ENCODE measurements at regions not wholly inside any gene's neighbourhood (a gene's known extent, or its start where the extent isn't known, plus 50 kb on each side); places are given as distances from the start of the nearest gene placed in this dataset.

DNA sequence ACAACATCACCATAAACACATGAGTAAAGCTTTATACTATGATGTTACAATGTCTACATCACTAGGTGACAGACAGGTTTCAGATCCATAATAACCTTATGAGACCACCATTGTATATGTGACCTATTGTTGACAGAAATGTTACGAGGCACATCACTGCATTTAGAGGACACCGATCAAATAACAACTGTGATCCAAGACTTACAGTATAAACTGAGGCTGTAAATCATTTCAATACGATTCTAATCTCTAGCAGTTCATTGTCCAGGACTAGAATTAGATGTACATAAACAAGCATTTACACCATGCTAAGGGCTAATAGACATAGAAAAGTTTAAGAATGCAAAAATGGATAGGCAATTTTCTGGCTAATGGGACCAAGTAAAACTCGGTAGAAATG, 491.9 kb upstream of the ROBO1 start:
- Histone ChIP-seq H3K9me3 (no peaks in the 10 kb centered on the region), H3K4me3 (no peak overlapping the region), H3K27ac (replicated peaks in 1 of 4) (no peak overlapping the region), H3K36me3 (no peaks in the 10 kb centered on the region), H3K27me3 (no peaks in the 10 kb centered on the region), H3K4me1 (no peaks in the 10 kb centered on the region)
- intact Hi-C loops (cut with DNase I) = no loop called here
- DNase-seq (ENCODE audit: extremely low spot score) = no peak
- TF ChIP-seq POLR2A (IDR thresholded peaks at IDR 0.05; ENCODE audit: low read depth) (no peak), POLR2AphosphoS5 (IDR thresholded peaks at IDR 0.05) (no peak), EP300 (IDR thresholded peaks at IDR 0.05) (no peak)
- TF ChIP-seq, protein P1, sequence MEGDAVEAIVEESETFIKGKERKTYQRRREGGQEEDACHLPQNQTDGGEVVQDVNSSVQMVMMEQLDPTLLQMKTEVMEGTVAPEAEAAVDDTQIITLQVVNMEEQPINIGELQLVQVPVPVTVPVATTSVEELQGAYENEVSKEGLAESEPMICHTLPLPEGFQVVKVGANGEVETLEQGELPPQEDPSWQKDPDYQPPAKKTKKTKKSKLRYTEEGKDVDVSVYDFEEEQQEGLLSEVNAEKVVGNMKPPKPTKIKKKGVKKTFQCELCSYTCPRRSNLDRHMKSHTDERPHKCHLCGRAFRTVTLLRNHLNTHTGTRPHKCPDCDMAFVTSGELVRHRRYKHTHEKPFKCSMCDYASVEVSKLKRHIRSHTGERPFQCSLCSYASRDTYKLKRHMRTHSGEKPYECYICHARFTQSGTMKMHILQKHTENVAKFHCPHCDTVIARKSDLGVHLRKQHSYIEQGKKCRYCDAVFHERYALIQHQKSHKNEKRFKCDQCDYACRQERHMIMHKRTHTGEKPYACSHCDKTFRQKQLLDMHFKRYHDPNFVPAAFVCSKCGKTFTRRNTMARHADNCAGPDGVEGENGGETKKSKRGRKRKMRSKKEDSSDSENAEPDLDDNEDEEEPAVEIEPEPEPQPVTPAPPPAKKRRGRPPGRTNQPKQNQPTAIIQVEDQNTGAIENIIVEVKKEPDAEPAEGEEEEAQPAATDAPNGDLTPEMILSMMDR (IDR thresholded peaks at IDR 0.05) = no peak
- WGBS = 77% methylated on average over 4 of the region's 4 CpGs

DNA sequence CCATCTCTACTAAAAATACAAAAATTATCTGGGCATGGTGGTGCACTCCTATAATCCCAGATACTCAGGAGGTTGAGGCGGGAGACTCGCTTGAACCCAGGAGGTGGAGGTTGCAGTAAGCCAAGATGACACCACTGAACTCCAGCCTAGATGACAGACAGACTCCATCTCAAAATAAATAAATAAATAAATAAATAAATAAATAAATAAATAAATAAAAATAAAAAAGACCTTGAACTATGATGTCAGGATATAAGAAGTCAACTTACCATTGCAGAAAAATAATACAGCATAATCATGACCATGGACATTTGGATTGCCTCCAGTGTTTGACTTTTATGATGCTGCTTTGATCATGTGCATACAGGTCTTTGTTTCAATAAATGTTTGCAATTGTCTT, 484.3 kb upstream of the ROBO1 start:
- H3K4me3 ChIP-seq = no peak overlapping the region
- intact Hi-C loops (cut with DNase I) = no loop called here
- no peaks in the 10 kb centered on the region for H3K36me3 ChIP-seq
- H3K27me3 ChIP-seq = no peaks in the 10 kb centered on the region
- no peak overlapping the region for H3K27ac ChIP-seq (replicated peaks in 1 of 4)
- 97% methylated on average over 2 of the region's 2 CpGs for WGBS
- peaks cover 0 to 11% (median 2%) of the 10 kb centered on the region in 4 donors for H3K9me3 ChIP-seq
- no peak for DNase-seq (ENCODE audit: extremely low spot score)
- no peaks in the 10 kb centered on the region for H3K4me1 ChIP-seq
- no peak for TF ChIP-seq POLR2A (IDR thresholded peaks at IDR 0.05; ENCODE audit: low read depth)
- no peak for TF ChIP-seq POLR2AphosphoS5 (IDR thresholded peaks at IDR 0.05)
- TF ChIP-seq, protein P1 (IDR thresholded peaks at IDR 0.05) = no peak
- TF ChIP-seq EP300 (IDR thresholded peaks at IDR 0.05) = no peak

DNA sequence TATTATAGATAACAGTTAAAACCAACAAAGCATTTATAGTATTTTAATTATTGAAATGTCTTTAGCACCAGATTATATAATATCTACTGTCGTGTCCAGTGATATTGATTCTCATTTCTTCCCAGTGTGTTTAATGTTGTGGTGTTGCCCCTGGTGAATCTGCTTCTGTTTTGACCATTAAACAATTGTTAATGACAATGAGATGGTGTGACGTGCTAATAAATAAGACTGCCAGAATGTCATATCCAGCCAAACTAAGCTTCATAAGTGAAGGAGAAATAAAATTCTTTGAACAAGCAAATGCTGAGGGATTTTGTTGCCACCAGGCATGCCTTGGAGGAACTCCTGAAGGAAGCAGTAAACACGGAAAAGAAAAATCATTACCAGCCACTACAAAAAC, 480.0 kb upstream of the ROBO1 start:
- TF ChIP-seq EP300 (IDR thresholded peaks at IDR 0.05) (no peak), POLR2A (IDR thresholded peaks at IDR 0.05; ENCODE audit: low read depth) (no peak), POLR2AphosphoS5 (IDR thresholded peaks at IDR 0.05) (no peak)
- TF ChIP-seq, protein P1 (IDR thresholded peaks at IDR 0.05) = no peak
- intact Hi-C loops (cut with DNase I) = no loop called here
- Histone ChIP-seq H3K27me3 (no peaks in the 10 kb centered on the region), H3K9me3 (peaks cover 0 to 11% (median 2%) of the 10 kb centered on the region in 4 donors), H3K27ac (replicated peaks in 1 of 4) (no peak overlapping the region), H3K4me1 (no peaks in the 10 kb centered on the region), H3K4me3 (no peak overlapping the region), H3K36me3 (no peaks in the 10 kb centered on the region)
- WGBS = 88% methylated on average over 3 of the region's 3 CpGs
- no peak for DNase-seq (ENCODE audit: extremely low spot score)

DNA sequence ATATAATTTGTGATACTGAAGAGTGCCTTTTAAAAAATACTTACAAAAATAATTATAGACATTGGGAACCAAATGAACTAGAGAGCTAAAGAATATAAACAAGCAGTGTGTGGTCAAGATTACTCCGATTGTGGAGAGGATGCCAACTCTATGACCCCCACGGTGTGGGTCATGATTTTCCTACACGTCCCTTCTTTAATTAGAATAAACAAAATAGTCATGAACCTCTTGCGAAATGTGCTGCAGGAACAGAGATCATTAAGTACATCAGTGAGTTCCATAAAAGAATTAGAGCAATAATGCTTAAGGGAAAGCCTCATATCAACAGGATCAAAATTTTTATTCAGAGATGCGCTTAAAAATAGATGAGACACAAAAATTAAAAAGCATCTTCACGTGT, 476.6 kb upstream of the ROBO1 start:
- H3K4me1 ChIP-seq = no peaks in the 10 kb centered on the region
- no peak overlapping the region for H3K27ac ChIP-seq (replicated peaks in 1 of 4)
- 32% methylated on average over 6 of the region's 6 CpGs for WGBS
- no peaks in the 10 kb centered on the region for H3K36me3 ChIP-seq
- intact Hi-C loops (cut with DNase I) = no loop called here
- H3K9me3 ChIP-seq = peaks cover 0 to 4% (median 1%) of the 10 kb centered on the region in 4 donors
- TF ChIP-seq EP300 (IDR thresholded peaks at IDR 0.05) (no peak), POLR2A (IDR thresholded peaks at IDR 0.05; ENCODE audit: low read depth) (no peak), POLR2AphosphoS5 (IDR thresholded peaks at IDR 0.05) (no peak)
- TF ChIP-seq, protein P1 (IDR thresholded peaks at IDR 0.05) = no peak
- no peak for DNase-seq (ENCODE audit: extremely low spot score)
- no peaks in the 10 kb centered on the region for H3K27me3 ChIP-seq
- H3K4me3 ChIP-seq = no peak overlapping the region

DNA sequence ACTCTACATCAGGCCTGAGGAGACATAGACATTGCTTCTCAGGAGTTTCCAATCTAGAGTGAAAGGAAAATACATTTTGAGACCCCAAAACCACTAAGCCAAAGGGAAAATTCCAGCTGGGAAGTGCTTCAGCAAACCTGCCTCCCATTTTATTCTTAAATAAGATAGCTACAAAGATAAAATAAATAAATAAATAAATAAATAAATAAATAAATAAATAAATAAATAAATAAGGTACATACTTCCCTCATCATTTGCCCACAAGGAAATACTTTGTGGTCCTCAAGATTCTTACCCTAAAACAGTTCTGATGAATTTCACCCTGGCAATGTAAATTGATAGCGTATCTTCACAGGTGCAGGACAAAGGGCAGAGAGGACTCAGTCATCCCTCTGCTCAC, 474.0 kb upstream of the ROBO1 start:
- Histone ChIP-seq H3K36me3 (no peaks in the 10 kb centered on the region), H3K27me3 (no peaks in the 10 kb centered on the region), H3K27ac (replicated peaks in 1 of 4) (no peak overlapping the region), H3K4me1 (no peaks in the 10 kb centered on the region), H3K4me3 (no peak overlapping the region), H3K9me3 (no peaks in the 10 kb centered on the region)
- DNase-seq (ENCODE audit: extremely low spot score) = no peak
- no peak for TF ChIP-seq POLR2AphosphoS5 (IDR thresholded peaks at IDR 0.05)
- no peak for TF ChIP-seq EP300 (IDR thresholded peaks at IDR 0.05)
- TF ChIP-seq, protein P1 (IDR thresholded peaks at IDR 0.05) = no peak
- no peak for TF ChIP-seq POLR2A (IDR thresholded peaks at IDR 0.05; ENCODE audit: low read depth)
- intact Hi-C loops (cut with DNase I) = no loop called here
- 91% methylated on average over 1 of the region's 1 CpG for WGBS

Measured in esophagus muscularis mucosa (tissue), 4 donors.